Endothelial cell of umbilical vein (primary cell): ENCODE measurements at regions not wholly inside any gene's neighbourhood (a gene's known extent, or its start where the extent isn't known, plus 50 kb on each side); places are given as distances from the start of the nearest gene placed in this dataset.

Source experiments
- BruUV-seq: library from RNA; stranded (reverse); fragments of 400-500 nt; replicated peaks from 2 replicates; lab custom pipeline; 2021; lab: Mats Ljungman, UMichigan
- CTCF ChIA-PET: fragments of 300-600, 350-600 bp; sonication (Branson Sonifier 250); formaldehyde crosslinking; loops from one replicate; lab custom pipeline; 2021; ENCODE audit warnings: antibody characterized with exemption, inconsistent platforms; lab: Charles Lee
- POLR2A ChIA-PET: fragments of 300-600, 350-600 bp; sonication (Branson Sonifier 250); formaldehyde crosslinking; loops from one replicate; lab custom pipeline; 2021; ENCODE audit warnings: antibody characterized with exemption, inconsistent platforms; lab: Charles Lee
- DNase-seq: peaks from one replicate; pipeline ENCODE4 v3.0.0-alpha.2; 2011; ENCODE audit warnings: low read depth, low spot score
- FAIRE-seq: peaks from 2 replicates; lab custom pipeline; 2011; peaks lifted over from hg19 to GRCh38; lab: Jason Lieb, UNC
- H2AFZ ChIP-seq: 2 replicates; pipeline ENCODE4 v1.6.0; 2012; ENCODE audit warnings: low read depth, low read length, control low read depth, inconsistent platforms
- H3K27ac ChIP-seq: 2 replicates; pipeline ENCODE4 v1.5.1; 2011; ENCODE audit warnings: low read depth, mild to moderate bottlenecking, control low read depth, low read length, moderate library complexity; ENCODE audit not compliant: insufficient read depth
- H3K27me3 ChIP-seq, 2 experiments: 2 replicates each; pipeline versions ENCODE4 v1.6.0 to v1.6.1; 2011; ENCODE audit warnings: low read length in 2 of 2, mixed read lengths in 1 of 2; ENCODE audit not compliant: control insufficient read depth in 2 of 2, insufficient read depth in 2 of 2
- H3K36me3 ChIP-seq, 2 experiments: 2 replicates in 1 of 2; 3 replicates in 1 of 2; pipeline ENCODE4 v1.5.1; 2011; ENCODE audit warnings: low read length in 2 of 2, mild to moderate bottlenecking in 1 of 2, moderate library complexity in 1 of 2; ENCODE audit not compliant: control insufficient read depth in 2 of 2, insufficient read depth in 2 of 2; ENCODE audit errors: extremely low read depth in 1 of 2
- H3K4me1 ChIP-seq: 3 replicates; pipeline ENCODE4 v1.5.1; 2011; ENCODE audit warnings: mild to moderate bottlenecking, low read length; ENCODE audit not compliant: control insufficient read depth, insufficient read depth; ENCODE audit errors: extremely low read depth
- H3K4me2 ChIP-seq: 2 replicates; pipeline ENCODE4 v1.6.1; 2011; ENCODE audit warnings: low read length, control low read depth, mixed read lengths; ENCODE audit not compliant: insufficient read depth
- H3K4me3 ChIP-seq, 3 experiments: fragments of 200-600 bp in 1 of 3; sonication (generic), shearing (Covaris generic) in 1 of 3; replicated peaks in 1 of 3; 2 replicates each; pipeline ENCODE4 v1.5.1; 2011 to 2016; ENCODE audit warnings: control low read depth in 3 of 3, low read length in 3 of 3, mild to moderate bottlenecking in 2 of 3, inconsistent platforms in 1 of 3, low read depth in 1 of 3, moderate library complexity in 1 of 3; ENCODE audit not compliant: insufficient read depth in 1 of 3
- H3K79me2 ChIP-seq: 2 replicates; pipeline ENCODE4 v1.6.0; 2012; ENCODE audit warnings: low read length, inconsistent platforms; ENCODE audit not compliant: control insufficient read depth, insufficient read depth
- H3K9ac ChIP-seq: replicated peaks from 2 replicates; pipeline ENCODE3; 2011; ENCODE audit warnings: low read length, control low read depth; ENCODE audit not compliant: insufficient read depth; ENCODE audit errors: extremely low read depth
- H3K9me1 ChIP-seq: replicated peaks from 3 replicates; pipeline ENCODE4 v1.6.0; 2011; ENCODE audit warnings: mild to moderate bottlenecking, low read length; ENCODE audit not compliant: control insufficient read depth, insufficient read depth; ENCODE audit errors: extremely low read depth
- H3K9me3 ChIP-seq: replicated peaks from 2 replicates; pipeline ENCODE4 v1.5.1; 2012; ENCODE audit warnings: low read length, inconsistent platforms; ENCODE audit not compliant: control insufficient read depth, insufficient read depth
- H4K20me1 ChIP-seq: replicated peaks from 2 replicates; pipeline ENCODE3; 2011; ENCODE audit warnings: mild to moderate bottlenecking, low read length; ENCODE audit not compliant: control insufficient read depth, insufficient read depth; ENCODE audit errors: extremely low read depth
- CTCF ChIP-seq, 2 donors: IDR thresholded peaks; 1 replicate in 1 of 2; 2 replicates in 1 of 2; pipeline ENCODE4 v1.5.1; 2011; ENCODE audit warnings: low read length in 2 of 2, mild to moderate bottlenecking in 2 of 2, moderate library complexity in 2 of 2, control low read depth in 1 of 2, inconsistent platforms in 1 of 2, low read depth in 1 of 2; ENCODE audit not compliant: insufficient read depth in 1 of 2; ENCODE audit errors: extremely low read depth in 1 of 2
- EZH2 ChIP-seq: IDR thresholded peaks from 2 replicates; pipeline ENCODE4 v1.6.1; 2012; ENCODE audit warnings: borderline replicate concordance, low read depth, mild to moderate bottlenecking, moderate library complexity, low read length, inconsistent platforms; ENCODE audit not compliant: severe bottlenecking
- FOS ChIP-seq: IDR thresholded peaks from 2 replicates; pipeline ENCODE4 v1.6.1; 2011; ENCODE audit warnings: mild to moderate bottlenecking, low read length, moderate library complexity, borderline replicate concordance; ENCODE audit not compliant: insufficient read depth
- GATA2 ChIP-seq: IDR thresholded peaks from 2 replicates; pipeline ENCODE4 v1.7.0; 2011; ENCODE audit warnings: low read depth, mild to moderate bottlenecking, moderate library complexity, mixed read lengths, low read length; ENCODE audit not compliant: insufficient read length, insufficient read depth
- JUN ChIP-seq: IDR thresholded peaks from 2 replicates; pipeline ENCODE4 v1.6.1; 2011; ENCODE audit warnings: borderline replicate concordance, low read depth; ENCODE audit not compliant: insufficient read length, insufficient read depth
- MAX ChIP-seq: IDR thresholded peaks from 2 replicates; pipeline ENCODE4 v1.6.1; 2011; ENCODE audit not compliant: insufficient read depth, insufficient read length
- MYC ChIP-seq: IDR thresholded peaks from one replicate; pipeline ENCODE4 v1.6.1; 2011; ENCODE audit warnings: mild to moderate bottlenecking, low read depth, low read length
- POLR2A ChIP-seq: IDR thresholded peaks from 2 replicates; pipeline ENCODE4 v1.6.1; 2012; ENCODE audit warnings: low read depth, mild to moderate bottlenecking, control low read depth, low read length
- POLR2AphosphoS5 ChIP-seq: IDR thresholded peaks from 2 replicates; pipeline ENCODE4 v1.6.1; 2012; ENCODE audit warnings: low read depth, mild to moderate bottlenecking, control low read depth, low read length, moderate library complexity; ENCODE audit not compliant: insufficient read depth
- dilution Hi-C: fragments of 300-500 bp; cut with MboI; formaldehyde crosslinking; loops from one replicate; pipeline ENCODE4 v1.15.0; 2019; ENCODE audit warnings: low sequenced_read_pairs; ENCODE audit not compliant: extremely low pct_ligation_motif_present
- intact Hi-C: fragments of 100-400 bp; cut with micrococcal nuclease; formaldehyde crosslinking; loops from one replicate; pipeline ENCODE4 v1.10.0; 2022

- no peak overlapping the region for H3K4me2 ChIP-seq
- no TSS peak for BruUV-seq
- peaks cover 2% of the 10 kb centered on the region for H3K9me3 ChIP-seq
- no peaks in the 10 kb centered on the region for H3K9me1 ChIP-seq
- H3K27me3 ChIP-seq = no peaks in the 10 kb centered on the region
- no peaks in the 10 kb centered on the region for H4K20me1 ChIP-seq
- ChIA-PET POLR2A (no interaction called here), CTCF (no interaction called here)
- H3K9ac ChIP-seq = no peak overlapping the region
- TF ChIP-seq POLR2A = no peak
- TF ChIP-seq POLR2AphosphoS5 = no peak
- no peak for TF ChIP-seq MYC
- TF ChIP-seq JUN = no peak
- no peak for TF ChIP-seq FOS
- TF ChIP-seq MAX = no peak
- TF ChIP-seq GATA2 = no peak
- H3K4me3 ChIP-seq = no peak overlapping the region
- DNase-seq (no peak), FAIRE-seq (no peak)
- intact Hi-C loops (no loop called here), dilution Hi-C loops (no loop called here)
- no peaks in the 10 kb centered on the region for H3K4me1 ChIP-seq
- H3K79me2 ChIP-seq = no peaks in the 10 kb centered on the region
- H3K36me3 ChIP-seq = no peaks in the 10 kb centered on the region
- no peak overlapping the region for H3K27ac ChIP-seq
- H2AFZ ChIP-seq = no peak overlapping the region
These were observed 414.0 kb downstream of the SLC4A3 start for GRCh38 chr2:220041447-220041846.

- H3K9ac ChIP-seq = no peak overlapping the region
- dilution Hi-C loops (no loop called here), intact Hi-C loops (no loop called here)
- BruUV-seq = no TSS peak
- H3K79me2 ChIP-seq = no peaks in the 10 kb centered on the region
- ChIA-PET CTCF (no interaction called here), POLR2A (no interaction called here)
- no peak overlapping the region for H3K4me2 ChIP-seq
- TF ChIP-seq EZH2 = no peak
- TF ChIP-seq MYC = no peak
- no peak for TF ChIP-seq JUN
- TF ChIP-seq FOS = no peak
- no peak for TF ChIP-seq CTCF (IDR thresholded peaks at IDR 0.05; ENCODE audit: extremely low read depth in 1 of 2, insufficient read depth in 1 of 2, low read depth in 1 of 2, low read length in 2 of 2)
- TF ChIP-seq GATA2 = no peak
- TF ChIP-seq POLR2A = no peak
- TF ChIP-seq POLR2AphosphoS5 = no peak
- H3K4me1 ChIP-seq = no peaks in the 10 kb centered on the region
- FAIRE-seq (no peak), DNase-seq (no peak)
- no peaks in the 10 kb centered on the region for H3K27me3 ChIP-seq
- H3K4me3 ChIP-seq = no peak overlapping the region
- no peaks in the 10 kb centered on the region for H4K20me1 ChIP-seq
- H3K9me3 ChIP-seq = peaks cover 2% of the 10 kb centered on the region
- H3K27ac ChIP-seq = no peak overlapping the region
- H3K36me3 ChIP-seq = no peaks in the 10 kb centered on the region
- H3K9me1 ChIP-seq = no peaks in the 10 kb centered on the region
- no peak overlapping the region for H2AFZ ChIP-seq
These were observed 415.9 kb downstream of the SLC4A3 start for GRCh38 chr2:220043155-220043989.
